ENCODE measurements at regions not wholly inside any gene's neighbourhood (a gene's known extent, or its start where the extent isn't known, plus 50 kb on each side); places are given as distances from the start of the nearest gene placed in this dataset.

- H3K27me3 ChIP-seq (ENCODE audit: insufficient read depth, low read length), result no peaks in the 10 kb centered on the region
- no peaks in the 10 kb centered on the region for H3K79me2 ChIP-seq (ENCODE audit: insufficient read depth, low read length)
- H2BK12ac ChIP-seq (ENCODE audit: insufficient read length, low read depth, low read length), result no peak overlapping the region
- no peak overlapping the region for H2BK20ac ChIP-seq (ENCODE audit: low read depth, low read length, poor library complexity, severe bottlenecking)
- H2AFZ ChIP-seq (ENCODE audit: low read length), result no peak overlapping the region
- no peak overlapping the region for H3K27ac Mint-ChIP-seq
- H3K9ac ChIP-seq (ENCODE audit: extremely low read depth, insufficient read length, low read length), result no peak overlapping the region
- no peak overlapping the region for H2AK5ac ChIP-seq (ENCODE audit: insufficient read length, low read length)
- no peak for TF ChIP-seq CTCF (conservative IDR thresholded peaks at IDR 0.05)
- no peaks in the 10 kb centered on the region for H4K20me1 ChIP-seq (ENCODE audit: control insufficient read depth, insufficient read depth, insufficient read length)
- no peak overlapping the region for H3T11ph ChIP-seq (ENCODE audit: low read length)
- H2BK120ac ChIP-seq (ENCODE audit: low read depth, low read length, poor library complexity, severe bottlenecking), result no peak overlapping the region
- H3K9me3 Mint-ChIP-seq, result no peaks in the 10 kb centered on the region
- peaks cover 1% of the 10 kb centered on the region; the same call in 1 of the 2 replicates for H3K4me1 ChIP-seq (ENCODE audit: insufficient read depth, low read length)
- no peaks in the 10 kb centered on the region for H3K27me3 Mint-ChIP-seq (ENCODE audit: low read depth)
- H3K56ac ChIP-seq (ENCODE audit: insufficient read length, low read depth, low read length), result no peak overlapping the region
- H3K14ac ChIP-seq (ENCODE audit: insufficient read depth, low read length), result no peak overlapping the region
- peaks cover 13 to 16% of the 10 kb centered on the region in 2 experiments for H3K4me1 Mint-ChIP-seq
- no peak overlapping the region for H4K5ac ChIP-seq (ENCODE audit: insufficient read length, low read depth, low read length)
- no peak overlapping the region for H2BK15ac ChIP-seq (ENCODE audit: low read depth, low read length)
- no peak overlapping the region for H4K91ac ChIP-seq (ENCODE audit: insufficient read length, low read depth, low read length)
- WGBS (ENCODE audit: extremely low coverage, insufficient read length, low lambda C conversion rate), result no CpG with 5 or more reads among the region's 2 CpGs
- no peak overlapping the region for H3K27ac ChIP-seq (ENCODE audit: insufficient read length, low read depth, low read length)
- no peak overlapping the region for H3K4me3 Mint-ChIP-seq
- no peak for DNase-seq
- no peaks in the 10 kb centered on the region for H3K36me3 Mint-ChIP-seq (ENCODE audit: insufficient read depth in 1 of 3, low read depth in 3 of 3)
- H3K23me2 ChIP-seq (ENCODE audit: insufficient read length, low read depth, low read length, poor library complexity, severe bottlenecking), result no peaks in the 10 kb centered on the region
- no peaks in the 10 kb centered on the region for H3K79me1 ChIP-seq (ENCODE audit: insufficient read depth, low read depth, low read length, poor library complexity, severe bottlenecking)
- H3K4me2 ChIP-seq (ENCODE audit: insufficient read depth, insufficient read length, low read length), result no peak overlapping the region
- no peaks in the 10 kb centered on the region for H3K9me3 ChIP-seq (ENCODE audit: control insufficient read depth, low read depth, low read length)
- no peak overlapping the region for H4K8ac ChIP-seq (replicated peaks; ENCODE audit: insufficient read length, low read depth, low read length)
- H2BK5ac ChIP-seq (ENCODE audit: insufficient read length, low read length), result no peak overlapping the region
- no peak overlapping the region for H3K23ac ChIP-seq (ENCODE audit: insufficient read length, low read depth, low read length)
- H3K4ac ChIP-seq (ENCODE audit: low read depth, low read length), result no peak overlapping the region
- no peak overlapping the region for H3K18ac ChIP-seq (ENCODE audit: insufficient read length, low read depth, low read length)
These were observed 441.6 kb downstream of the GBA3 start for GRCh38 chr4:23134331-23134730.
